ENCODE measurements at regions not wholly inside any gene's neighbourhood (a gene's known extent, or its start where the extent isn't known, plus 50 kb on each side); places are given as distances from the start of the nearest gene placed in this dataset.

DNA sequence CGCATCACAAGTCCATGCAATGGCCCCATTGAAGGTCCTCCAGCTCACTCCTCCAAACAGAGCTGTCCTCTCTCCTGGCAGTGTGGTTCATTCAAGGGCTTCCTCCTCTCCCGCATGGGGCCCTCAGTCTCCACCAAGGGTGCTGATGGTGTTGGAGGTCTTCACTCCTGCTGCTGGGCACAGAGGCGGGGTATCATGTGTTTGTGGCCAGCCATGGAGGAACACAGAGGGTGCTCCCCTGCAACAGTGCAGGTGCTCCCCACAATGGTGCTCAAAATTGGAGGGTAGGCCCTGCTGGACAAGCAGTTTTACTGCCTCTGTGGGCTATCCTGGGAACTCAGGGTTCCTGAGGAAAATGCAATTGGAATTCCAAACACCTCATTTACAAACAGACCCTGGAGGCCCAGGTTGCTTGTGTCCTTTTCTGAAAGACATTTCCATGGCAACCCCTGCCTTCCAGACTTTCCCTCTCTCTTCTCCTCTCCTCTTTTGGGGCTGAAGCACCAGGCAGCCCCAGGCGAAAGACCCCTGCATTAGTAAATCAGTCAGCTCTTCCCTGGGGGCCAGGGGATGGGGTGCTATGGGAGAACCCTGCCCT is 256.0 kb downstream of the HAUS1 start:
- TF ChIP-seq, protein P1, sequence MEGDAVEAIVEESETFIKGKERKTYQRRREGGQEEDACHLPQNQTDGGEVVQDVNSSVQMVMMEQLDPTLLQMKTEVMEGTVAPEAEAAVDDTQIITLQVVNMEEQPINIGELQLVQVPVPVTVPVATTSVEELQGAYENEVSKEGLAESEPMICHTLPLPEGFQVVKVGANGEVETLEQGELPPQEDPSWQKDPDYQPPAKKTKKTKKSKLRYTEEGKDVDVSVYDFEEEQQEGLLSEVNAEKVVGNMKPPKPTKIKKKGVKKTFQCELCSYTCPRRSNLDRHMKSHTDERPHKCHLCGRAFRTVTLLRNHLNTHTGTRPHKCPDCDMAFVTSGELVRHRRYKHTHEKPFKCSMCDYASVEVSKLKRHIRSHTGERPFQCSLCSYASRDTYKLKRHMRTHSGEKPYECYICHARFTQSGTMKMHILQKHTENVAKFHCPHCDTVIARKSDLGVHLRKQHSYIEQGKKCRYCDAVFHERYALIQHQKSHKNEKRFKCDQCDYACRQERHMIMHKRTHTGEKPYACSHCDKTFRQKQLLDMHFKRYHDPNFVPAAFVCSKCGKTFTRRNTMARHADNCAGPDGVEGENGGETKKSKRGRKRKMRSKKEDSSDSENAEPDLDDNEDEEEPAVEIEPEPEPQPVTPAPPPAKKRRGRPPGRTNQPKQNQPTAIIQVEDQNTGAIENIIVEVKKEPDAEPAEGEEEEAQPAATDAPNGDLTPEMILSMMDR (IDR thresholded peaks at IDR 0.05) = no peak
- no peak for TF ChIP-seq EZH2 (IDR thresholded peaks at IDR 0.05; ENCODE audit: borderline replicate concordance, insufficient read depth, low read depth, low read length, poor library complexity, severe bottlenecking)

Measured in B cell (primary cell).